A673 (cell line): ENCODE measurements at regions not wholly inside any gene's neighbourhood (a gene's known extent, or its start where the extent isn't known, plus 50 kb on each side); places are given as distances from the start of the nearest gene placed in this dataset.

Source experiments
- BruUV-seq: library from RNA; stranded (reverse); fragments of 400-500 nt; replicated peaks from 2 replicates; lab custom pipeline; 2021; lab: Mats Ljungman, UMichigan
- CTCF ChIA-PET: fragments of 300-600 bp; sonication (Branson Sonifier 250); formaldehyde crosslinking; loops from one replicate; lab custom pipeline; 2022; ENCODE audit warnings: antibody characterized with exemption; lab: Charles Lee
- POLR2A ChIA-PET: fragments of 300-600 bp; sonication (Branson Sonifier 250); formaldehyde crosslinking; loops from one replicate; lab custom pipeline; 2022; ENCODE audit warnings: antibody characterized with exemption; ENCODE audit not compliant: low non-redundant PET; lab: Charles Lee
- DNase-seq: peaks from one replicate; pipeline ENCODE4 v3.0.0-alpha.2; 2015; ENCODE audit warnings: low spot score
- H3K27ac ChIP-seq: fragments of 200-600 bp; sonication (generic); 2 replicates; pipeline ENCODE4 v1.5.1; 2016; ENCODE audit warnings: mixed run types, low read depth, mild to moderate bottlenecking, mixed read lengths, antibody characterized with exemption, low read length; ENCODE audit not compliant: poor library complexity, severe bottlenecking
- H3K27me3 ChIP-seq: fragments of 200-600 bp; sonication (generic); replicated peaks from 2 replicates; pipeline ENCODE4 v1.6.1; 2017; ENCODE audit warnings: mixed run types, low read depth, mild to moderate bottlenecking, mixed read lengths, antibody characterized with exemption, low read length; ENCODE audit not compliant: insufficient read depth, poor library complexity
- H3K36me3 ChIP-seq: fragments of 200-600 bp; sonication (generic); 2 replicates; pipeline ENCODE4 v1.6.1; 2016; ENCODE audit warnings: mixed run types, mild to moderate bottlenecking, mixed read lengths, antibody characterized with exemption, low read length; ENCODE audit not compliant: insufficient read depth, poor library complexity, severe bottlenecking
- H3K4me1 ChIP-seq: fragments of 200-600 bp; sonication (generic); 2 replicates; pipeline ENCODE4 v1.6.1; 2017; ENCODE audit warnings: mixed run types, mild to moderate bottlenecking, mixed read lengths, antibody characterized with exemption, low read length; ENCODE audit not compliant: insufficient read depth, poor library complexity, severe bottlenecking
- H3K4me3 ChIP-seq: fragments of 200-600 bp; sonication (generic); 2 replicates; pipeline ENCODE4 v1.5.1; 2016; ENCODE audit warnings: low read depth, mixed run types, mild to moderate bottlenecking, mixed read lengths, low read length; ENCODE audit not compliant: poor library complexity, severe bottlenecking
- H3K9me3 ChIP-seq: fragments of 200-600 bp; sonication (generic); 2 replicates; pipeline ENCODE4 v1.6.1; 2016; ENCODE audit warnings: mixed run types, low read depth, mild to moderate bottlenecking, mixed read lengths, antibody characterized with exemption, low read length; ENCODE audit not compliant: poor library complexity, severe bottlenecking
- CTCF ChIP-seq: fragments of 300-800, 200-600 bp; sonication (generic); conservative IDR thresholded peaks from 2 replicates; pipeline ENCODE4 v1.5.1; 2017; ENCODE audit warnings: low read depth, mild to moderate bottlenecking, antibody characterized with exemption, low read length, moderate library complexity, mixed read lengths
- EZH2 ChIP-seq: fragments of 200-600 bp; sonication (generic); IDR thresholded peaks from 2 replicates; pipeline ENCODE4 v1.6.1; 2017; ENCODE audit warnings: borderline replicate concordance, low read depth, mild to moderate bottlenecking, mixed read lengths, antibody characterized with exemption, low read length; ENCODE audit not compliant: poor library complexity, severe bottlenecking
- intact Hi-C: fragments of 100-400 bp; cut with micrococcal nuclease; formaldehyde crosslinking; loops from one replicate; pipeline ENCODE4 v1.10.0; 2022; ENCODE audit not compliant: unreplicated experiment

DNA sequence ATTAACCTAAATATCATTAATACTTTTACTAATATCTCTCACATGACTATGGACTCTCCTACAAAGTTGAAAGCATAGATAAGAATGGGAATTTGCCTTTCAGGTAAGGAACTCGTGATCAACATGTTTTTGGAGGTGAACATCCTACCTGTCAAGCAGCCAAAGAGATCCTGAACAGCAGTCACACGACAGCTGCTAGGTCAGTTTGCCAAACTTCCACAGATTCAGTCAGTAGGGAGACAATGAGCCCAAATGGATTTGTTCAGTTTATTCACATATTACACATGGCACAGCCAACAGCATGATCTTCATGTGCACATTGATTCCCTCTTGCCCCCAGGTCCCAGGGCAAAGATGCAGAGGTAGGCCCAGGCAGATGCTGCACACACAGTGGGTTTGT is 86.1 kb upstream of the LOC128125822 start:
- BruUV-seq: no TSS peak
- TF ChIP-seq EZH2: no peak
- no peak for TF ChIP-seq CTCF
- intact Hi-C loops: no loop called here

GRCh38 chr6:63487103-63487813 is 85.0 kb upstream of the LOC128125822 start:
- intact Hi-C loops: no loop called here
- H3K9me3 ChIP-seq: no peaks in the 10 kb centered on the region
- no peaks in the 10 kb centered on the region for H3K4me1 ChIP-seq
- BruUV-seq: no TSS peak
- no peaks in the 10 kb centered on the region for H3K36me3 ChIP-seq
- H3K4me3 ChIP-seq: no peak overlapping the region
- ChIA-PET CTCF (no interaction called here), POLR2A (no interaction called here)
- DNase-seq: no peak
- TF ChIP-seq CTCF: no peak
- no peak for TF ChIP-seq EZH2
- H3K27ac ChIP-seq: no peak overlapping the region
- H3K27me3 ChIP-seq: no peaks in the 10 kb centered on the region

More for the DNA sequence above, 86.1 kb upstream of the LOC128125822 start:
- Histone ChIP-seq H3K4me1 (no peaks in the 10 kb centered on the region), H3K27me3 (no peaks in the 10 kb centered on the region), H3K9me3 (no peaks in the 10 kb centered on the region), H3K4me3 (no peak overlapping the region), H3K27ac (no peak overlapping the region), H3K36me3 (no peaks in the 10 kb centered on the region)
- CTCF ChIA-PET: no interaction called here
- POLR2A ChIA-PET: no interaction called here
- no peak for DNase-seq

DNA sequence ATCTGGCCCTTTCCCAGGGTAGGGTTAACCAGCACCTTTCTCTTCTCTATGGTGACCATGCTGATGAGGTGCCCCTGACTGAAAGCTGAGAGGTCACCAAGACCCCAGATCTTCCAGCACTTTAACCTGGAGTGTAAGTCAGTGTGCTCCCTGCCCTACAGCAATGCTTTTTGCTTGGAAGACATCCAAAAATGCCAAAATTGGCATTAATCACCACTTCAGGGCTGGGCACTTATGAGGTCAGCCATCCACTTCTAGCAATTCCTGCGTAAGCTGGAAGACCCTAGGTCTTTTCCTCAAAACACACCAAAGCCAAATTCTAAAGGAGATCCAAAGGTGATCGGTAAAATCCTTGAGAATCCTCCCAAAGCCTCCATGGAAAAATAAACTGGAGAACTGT is 81.2 kb upstream of the LOC128125822 start:
- BruUV-seq: no TSS peak
- H3K9me3 ChIP-seq: no peaks in the 10 kb centered on the region
- intact Hi-C loops: no loop called here
- ChIA-PET POLR2A (no interaction called here), CTCF (no interaction called here)
- TF ChIP-seq EZH2 (no peak), CTCF (no peak)
- DNase-seq: no peak
- H3K36me3 ChIP-seq: no peaks in the 10 kb centered on the region
- H3K4me3 ChIP-seq: no peak overlapping the region
- H3K27ac ChIP-seq: no peak overlapping the region
- H3K4me1 ChIP-seq: no peaks in the 10 kb centered on the region
- no peaks in the 10 kb centered on the region for H3K27me3 ChIP-seq
